HK-2 (cell line): ENCODE measurements at regions not wholly inside any gene's neighbourhood (a gene's known extent, or its start where the extent isn't known, plus 50 kb on each side); places are given as distances from the start of the nearest gene placed in this dataset.
"Not testable (repeated sequence)": the region's sequence is repeated elsewhere in the genome, so short reads cannot be mapped to it uniquely, and the experiment has no call there.

ENCODE experiments used
- DNase-seq: peaks from one replicate; pipeline ENCODE4 v3.0.0-alpha.2; 2018; ENCODE audit not compliant: unreplicated experiment

- no peak for DNase-seq
Measured at GRCh38 chr2:167843657-167844056, 403.7 kb downstream of the STK39 start.

- no peak for DNase-seq
Measured at GRCh38 chr2:167843217-167843616, 404.2 kb downstream of the STK39 start.

- no peak for DNase-seq
Measured at GRCh38 chr2:167842047-167842446, 405.3 kb downstream of the STK39 start.

- not testable (repeated sequence) for DNase-seq
Measured at GRCh38 chr2:167835290-167835689, 412.1 kb downstream of the STK39 start.

GRCh38 chr2:167834707-167835106 is 412.7 kb downstream of the STK39 start:
- DNase-seq: no peak

- DNase-seq: no peak
Measured at GRCh38 chr2:167833294-167833693, 414.1 kb downstream of the STK39 start.

- no peak for DNase-seq
Measured at GRCh38 chr2:167832868-167833287, 414.5 kb downstream of the STK39 start.

- DNase-seq: no peak
Measured at GRCh38 chr2:167827352-167828097, 419.9 kb downstream of the STK39 start.

- DNase-seq: no peak
Measured at GRCh38 chr2:167826906-167827305, 420.5 kb downstream of the STK39 start.

- no peak for DNase-seq
Measured at GRCh38 chr2:167825664-167826063, 421.7 kb downstream of the STK39 start.

- no peak for DNase-seq
Measured at GRCh38 chr2:167822690-167823465, 424.5 kb downstream of the STK39 start.

GRCh38 chr2:167820488-167820887 is 426.9 kb downstream of the STK39 start:
- DNase-seq: no peak

- no peak for DNase-seq
Measured at GRCh38 chr2:167818521-167818920, 428.9 kb downstream of the STK39 start.

- DNase-seq: no peak
Measured at GRCh38 chr2:167817908-167818307, 429.5 kb downstream of the STK39 start.

GRCh38 chr2:167817422-167817821 is 430.0 kb downstream of the STK39 start:
- DNase-seq: no peak

- DNase-seq: no peak
Measured at GRCh38 chr2:167816874-167817290, 430.5 kb downstream of the STK39 start.

GRCh38 chr2:167814881-167815718 is 432.3 kb downstream of the STK39 start:
- DNase-seq: no peak

- not testable (repeated sequence) for DNase-seq
Measured at GRCh38 chr2:167814482-167814880, 432.9 kb downstream of the STK39 start.

GRCh38 chr2:167809799-167810198 is 437.6 kb downstream of the STK39 start:
- not testable (repeated sequence) for DNase-seq

- no peak for DNase-seq
Measured at GRCh38 chr2:167803449-167803988, 443.9 kb downstream of the STK39 start.

GRCh38 chr2:167794554-167795255 is 452.7 kb downstream of the STK39 start:
- DNase-seq: no peak
